GM18508 (cell line): ENCODE measurements at regions not wholly inside any gene's neighbourhood (a gene's known extent, or its start where the extent isn't known, plus 50 kb on each side); places are given as distances from the start of the nearest gene placed in this dataset.
"Not testable (repeated sequence)": the region's sequence is repeated elsewhere in the genome, so short reads cannot be mapped to it uniquely, and the experiment has no call there.

Experiments used
- ATAC-seq: cut with Tn5 transposase; IDR thresholded peaks from one replicate; pipeline ENCODE4 v1.9.1; 2021; ENCODE audit warnings: moderate number of reproducible peaks; ENCODE audit not compliant: insufficient read depth, unreplicated experiment

GRCh38 chr9:89939626-89940292 is 334.9 kb downstream of the GADD45G start:
- ATAC-seq, result no peak

GRCh38 chr9:89940625-89941024 is 335.8 kb downstream of the GADD45G start:
- no peak for ATAC-seq

GRCh38 chr9:89941875-89942274 is 337.1 kb downstream of the GADD45G start:
- no peak for ATAC-seq

- no peak for ATAC-seq
These were observed 337.8 kb downstream of the GADD45G start for GRCh38 chr9:89942643-89943042.

- ATAC-seq, result no peak
These were observed 338.5 kb downstream of the GADD45G start for GRCh38 chr9:89943309-89943708.

GRCh38 chr9:89943728-89944127 is 338.9 kb downstream of the GADD45G start:
- ATAC-seq, result no peak

- no peak for ATAC-seq
These were observed 340.3 kb downstream of the GADD45G start for GRCh38 chr9:89945133-89945532.

GRCh38 chr9:89946741-89947140 is 341.9 kb downstream of the GADD45G start:
- no peak for ATAC-seq

GRCh38 chr9:89949111-89949510 is 344.3 kb downstream of the GADD45G start:
- no peak for ATAC-seq

- no peak for ATAC-seq
These were observed 346.9 kb downstream of the GADD45G start for GRCh38 chr9:89951675-89952074.

- no peak for ATAC-seq
These were observed 347.6 kb downstream of the GADD45G start for GRCh38 chr9:89952401-89952800.

GRCh38 chr9:89953263-89953662 is 348.5 kb downstream of the GADD45G start:
- ATAC-seq, result not testable (repeated sequence)

GRCh38 chr9:89953824-89954615 is 349.2 kb downstream of the GADD45G start:
- ATAC-seq, result no peak

GRCh38 chr9:89955144-89955543 is 350.3 kb downstream of the GADD45G start:
- no peak for ATAC-seq

- no peak for ATAC-seq
These were observed 350.8 kb downstream of the GADD45G start for GRCh38 chr9:89955626-89956025.

- ATAC-seq, result no peak
These were observed 351.5 kb downstream of the GADD45G start for GRCh38 chr9:89956331-89956730.

- no peak for ATAC-seq
These were observed 352.1 kb downstream of the GADD45G start for GRCh38 chr9:89956907-89957306.

GRCh38 chr9:89958086-89958485 is 353.3 kb downstream of the GADD45G start:
- ATAC-seq, result no peak

GRCh38 chr9:89961616-89962341 is 357.0 kb downstream of the GADD45G start:
- ATAC-seq, result no peak

GRCh38 chr9:89963280-89963679 is 358.5 kb downstream of the GADD45G start:
- no peak for ATAC-seq

GRCh38 chr9:89967527-89967926 is 362.7 kb downstream of the GADD45G start:
- no peak for ATAC-seq
